IMR-90 (cell line): ENCODE measurements at regions not wholly inside any gene's neighbourhood (a gene's known extent, or its start where the extent isn't known, plus 50 kb on each side); places are given as distances from the start of the nearest gene placed in this dataset.

ENCODE experiments used
- ATAC-seq: fragments of 200-7000 bp; cut with Tn5 transposase; 2 replicates; pipeline ENCODE4 v1.9.1; 2020; ENCODE audit warnings: low read depth, mild to moderate bottlenecking, moderate library complexity
- BruUV-seq: library from RNA; stranded (reverse); fragments of 400-500 nt; replicated peaks from 2 replicates; lab custom pipeline; 2021; lab: Mats Ljungman, UMichigan
- CTCF ChIA-PET: fragments of 300-600 bp; formaldehyde crosslinking; extraction: SDS; loops from one replicate; lab custom pipeline; 2021; ENCODE audit warnings: antibody characterized with exemption; lab: Yijun Ruan, JAX
- POLR2A ChIA-PET: fragments of 300-600 bp; sonication (Branson Sonifier 250); formaldehyde crosslinking; loops from one replicate; lab custom pipeline; 2022; ENCODE audit warnings: antibody characterized with exemption; ENCODE audit not compliant: unreplicated experiment; lab: Charles Lee
- DNase-seq: peaks from one replicate; pipeline ENCODE4 v3.0.0; 2013
- H2AFZ ChIP-seq: replicated peaks from 2 replicates; pipeline ENCODE3; 2013; ENCODE audit warnings: low read length, mild to moderate bottlenecking; ENCODE audit not compliant: poor library complexity
- H2AK5ac ChIP-seq: 2 replicates; pipeline ENCODE4 v1.6.1; 2013; ENCODE audit warnings: low read depth, low read length, inconsistent platforms
- H2AK9ac ChIP-seq: replicated peaks from 2 replicates; pipeline ENCODE3; 2013; ENCODE audit warnings: mild to moderate bottlenecking, low read depth, low read length, moderate library complexity; ENCODE audit not compliant: poor library complexity
- H2BK120ac ChIP-seq: 2 replicates; pipeline ENCODE4 v1.6.1; 2013; ENCODE audit warnings: low read depth, low read length, inconsistent platforms
- H2BK15ac ChIP-seq: 3 replicates; pipeline ENCODE4 v1.6.1; 2013; ENCODE audit warnings: low read depth, low read length, inconsistent platforms
- H2BK20ac ChIP-seq: 2 replicates; pipeline ENCODE4 v1.6.1; 2013; ENCODE audit warnings: low read depth, mild to moderate bottlenecking, inconsistent platforms, low read length, moderate library complexity
- H2BK5ac ChIP-seq: 2 replicates; pipeline ENCODE4 v1.6.1; 2013; ENCODE audit warnings: mild to moderate bottlenecking, low read depth, low read length, inconsistent platforms; ENCODE audit not compliant: poor library complexity, severe bottlenecking
- H3K14ac ChIP-seq: replicated peaks from 2 replicates; pipeline ENCODE4 v1.6.1; 2013; ENCODE audit warnings: low read depth, low read length, inconsistent platforms
- H3K18ac ChIP-seq: 2 replicates; pipeline ENCODE4 v1.6.1; 2013; ENCODE audit warnings: low read depth, low read length, control low read depth
- H3K23ac ChIP-seq: 2 replicates; pipeline ENCODE4 v1.6.1; 2013; ENCODE audit warnings: low read depth, low read length, inconsistent platforms
- H3K27ac ChIP-seq: 2 replicates; pipeline ENCODE4 v1.5.1; 2013; ENCODE audit warnings: mild to moderate bottlenecking, control low read depth, low read length; ENCODE audit not compliant: insufficient read depth
- H3K27me3 ChIP-seq: 2 replicates; pipeline ENCODE4 v1.6.1; 2013; ENCODE audit warnings: low read length; ENCODE audit not compliant: control insufficient read depth, insufficient read depth
- H3K36me3 ChIP-seq: 2 replicates; pipeline ENCODE4 v1.6.1; 2013; ENCODE audit warnings: low read length, mixed read lengths; ENCODE audit not compliant: control insufficient read depth, insufficient read depth
- H3K4ac ChIP-seq: 2 replicates; pipeline ENCODE4 v1.6.1; 2013; ENCODE audit warnings: low read depth, low read length, inconsistent platforms
- H3K4me1 ChIP-seq: 2 replicates; pipeline ENCODE4 v1.6.1; 2013; ENCODE audit warnings: low read length, mixed read lengths; ENCODE audit not compliant: control insufficient read depth, insufficient read depth
- H3K4me2 ChIP-seq: 2 replicates; pipeline ENCODE4 v1.6.1; 2013; ENCODE audit warnings: low read depth, mild to moderate bottlenecking, control low read depth, low read length, moderate library complexity
- H3K4me3 ChIP-seq: 2 replicates; pipeline ENCODE4 v1.5.1; 2013; ENCODE audit warnings: low read depth, mild to moderate bottlenecking, control low read depth, low read length, moderate library complexity; ENCODE audit not compliant: insufficient read depth
- H3K56ac ChIP-seq: 2 replicates; pipeline ENCODE4 v1.6.1; 2013; ENCODE audit warnings: low read length, inconsistent platforms; ENCODE audit not compliant: insufficient read depth; ENCODE audit errors: extremely low read depth
- H3K79me1 ChIP-seq, 2 experiments: 2 replicates each; pipeline ENCODE4 v1.6.1; 2013; ENCODE audit warnings: low read length in 2 of 2, inconsistent platforms in 1 of 2, low read depth in 1 of 2
- H3K9ac ChIP-seq: 2 replicates; pipeline ENCODE4 v1.6.1; 2013; ENCODE audit warnings: low read depth, low read length, control low read depth
- H3K9me1 ChIP-seq: 2 replicates; pipeline ENCODE4 v1.6.1; 2013; ENCODE audit warnings: low read length, inconsistent platforms; ENCODE audit not compliant: insufficient read depth
- H3K9me3 ChIP-seq: 2 replicates; pipeline ENCODE4 v1.6.1; 2013; ENCODE audit warnings: low read length; ENCODE audit not compliant: control insufficient read depth, insufficient read depth
- H4K20me1 ChIP-seq: 2 replicates; pipeline ENCODE4 v1.6.1; 2013; ENCODE audit warnings: low read length, inconsistent platforms; ENCODE audit not compliant: insufficient read depth
- H4K5ac ChIP-seq: 2 replicates; pipeline ENCODE4 v1.6.1; 2013; ENCODE audit warnings: mild to moderate bottlenecking, low read depth, low read length, control low read depth
- H4K8ac ChIP-seq, 2 experiments: 2 replicates each; pipeline ENCODE4 v1.6.1; 2013; ENCODE audit warnings: low read depth in 2 of 2, low read length in 2 of 2, control low read depth in 1 of 2, inconsistent platforms in 1 of 2
- H4K91ac ChIP-seq: 2 replicates; pipeline ENCODE4 v1.6.1; 2013; ENCODE audit warnings: low read depth, low read length, inconsistent platforms; ENCODE audit not compliant: insufficient read depth
- BHLHE40 ChIP-seq: fragments of 150-350 bp; IDR thresholded peaks from 2 replicates; pipeline ENCODE4 v1.6.1; 2016; ENCODE audit warnings: mild to moderate bottlenecking, low read depth, low read length
- CEBPB ChIP-seq: IDR thresholded peaks from 2 replicates; pipeline ENCODE4 v1.6.1; 2012; ENCODE audit warnings: low read depth, low read length, improper control_type of control experiment
- CHD1 ChIP-seq: IDR thresholded peaks from 2 replicates; pipeline ENCODE4 v1.6.1; 2012; ENCODE audit warnings: low read depth, low read length, improper control_type of control experiment
- FOS ChIP-seq: fragments of 150-350 bp; IDR thresholded peaks from 2 replicates; pipeline ENCODE4 v1.6.1; 2016; ENCODE audit warnings: low read depth, low read length
- MAFK ChIP-seq: IDR thresholded peaks from 2 replicates; pipeline ENCODE4 v1.6.1; 2012; ENCODE audit warnings: low read depth, low read length, improper control_type of control experiment
- MAZ ChIP-seq: IDR thresholded peaks from 2 replicates; pipeline ENCODE4 v1.6.1; 2012; ENCODE audit warnings: low read depth, mild to moderate bottlenecking, low read length, improper control_type of control experiment, moderate library complexity, borderline replicate concordance
- MXI1 ChIP-seq: IDR thresholded peaks from 2 replicates; pipeline ENCODE4 v1.6.1; 2012; ENCODE audit warnings: low read depth, mild to moderate bottlenecking, low read length, moderate library complexity, borderline replicate concordance
- NFE2L2 ChIP-seq: fragments of 150-350 bp; IDR thresholded peaks from 2 replicates; pipeline ENCODE4 v1.6.1; 2016; ENCODE audit warnings: low read depth, mild to moderate bottlenecking, low read length
- POLR2A ChIP-seq: IDR thresholded peaks from 2 replicates; pipeline ENCODE4 v1.6.1; 2012; ENCODE audit warnings: mild to moderate bottlenecking, low read depth, low read length
- RCOR1 ChIP-seq: IDR thresholded peaks from 2 replicates; pipeline ENCODE4 v1.6.1; 2012; ENCODE audit warnings: mild to moderate bottlenecking, low read length, improper control_type of control experiment; ENCODE audit not compliant: insufficient replicate concordance
- SMC3 ChIP-seq: fragments of 150-350 bp; IDR thresholded peaks from 2 replicates; pipeline ENCODE4 v1.6.1; 2016; ENCODE audit warnings: low read depth, mild to moderate bottlenecking, antibody characterized with exemption, low read length, moderate library complexity
- WGBS, 2 experiments: methylation state at CpG; one replicate each; pipeline versions ENCODE4 v1.1.5 to v1.1.7; 2013; ENCODE audit warnings: missing lambda C conversion rate in 2 of 2; ENCODE audit not compliant: insufficient read length in 1 of 2; ENCODE audit errors: extremely low coverage in 2 of 2; 5-methylcytosine and 5-hydroxymethylcytosine counted together
- dilution Hi-C: fragments of 300-500 bp; cut with HindIII; formaldehyde crosslinking; loops from one replicate; pipeline ENCODE4 v1.14.3; 2018; ENCODE audit warnings: low sequenced_read_pairs; ENCODE audit not compliant: unreplicated experiment
- in situ Hi-C: fragments of 300-500 bp; cut with MboI; formaldehyde crosslinking; loops from 3 replicates; pipeline ENCODE4 v1.14.3; 2019; ENCODE audit warnings: low sequenced_read_pairs, inconsistent platforms, mixed read lengths
- intact Hi-C: fragments of 100-400 bp; cut with micrococcal nuclease; formaldehyde crosslinking; loops from 2 replicates; pipeline ENCODE4 v1.10.0; 2022
- TF ChIP-seq, protein P1 (sequence below): fragments of 150-350 bp; IDR thresholded peaks from 2 replicates; pipeline ENCODE4 v1.6.1; 2017; ENCODE audit warnings: mild to moderate bottlenecking, antibody characterized with exemption, low read length, low read depth
- TF ChIP-seq, protein P2 (sequence below): conservative IDR thresholded peaks from 2 replicates; pipeline ENCODE4 v1.5.1; 2012; ENCODE audit warnings: mild to moderate bottlenecking, low read depth, low read length, improper control_type of control experiment

- no CpG with 5 or more reads among the region's 1 CpG for WGBS, 2 experiments
- Histone ChIP-seq H3K36me3 (no peaks in the 10 kb centered on the region), H4K8ac (no peak overlapping the region), H3K4me1 (no peaks in the 10 kb centered on the region), H3K14ac (no peak overlapping the region), H3K18ac (no peak overlapping the region), H3K23ac (no peak overlapping the region), H2BK5ac (no peak overlapping the region), H3K4me2 (no peak overlapping the region), H4K5ac (no peak overlapping the region), H3K79me1 (no peaks in the 10 kb centered on the region), H4K91ac (no peak overlapping the region), H3K9ac (no peak overlapping the region), H2BK120ac (no peak overlapping the region), H2AK5ac (no peak overlapping the region), H3K4ac (no peak overlapping the region), H3K27ac (no peak overlapping the region), H2AFZ (no peak overlapping the region), H2AK9ac (no peak overlapping the region), H3K56ac (no peak overlapping the region), H2BK20ac (no peak overlapping the region), H2BK15ac (no peak overlapping the region), H3K9me3 (peaks cover 2% of the 10 kb centered on the region; the same call in 1 of the 2 replicates), H3K27me3 (no peaks in the 10 kb centered on the region), H3K4me3 (no peak overlapping the region), H4K20me1 (no peaks in the 10 kb centered on the region), H3K9me1 (no peaks in the 10 kb centered on the region)
- no peak for DNase-seq
- dilution Hi-C loops, result no loop called here
- POLR2A ChIA-PET, result no interaction called here
- intact Hi-C loops, result no loop called here
- BruUV-seq, result no TSS peak
- no peak for ATAC-seq
- CTCF ChIA-PET, result no interaction called here
- in situ Hi-C loops, result no loop called here
- no peak for TF ChIP-seq MAZ
- TF ChIP-seq CHD1, result no peak
- TF ChIP-seq FOS, result no peak
- no peak for TF ChIP-seq MXI1
- TF ChIP-seq, protein P1, sequence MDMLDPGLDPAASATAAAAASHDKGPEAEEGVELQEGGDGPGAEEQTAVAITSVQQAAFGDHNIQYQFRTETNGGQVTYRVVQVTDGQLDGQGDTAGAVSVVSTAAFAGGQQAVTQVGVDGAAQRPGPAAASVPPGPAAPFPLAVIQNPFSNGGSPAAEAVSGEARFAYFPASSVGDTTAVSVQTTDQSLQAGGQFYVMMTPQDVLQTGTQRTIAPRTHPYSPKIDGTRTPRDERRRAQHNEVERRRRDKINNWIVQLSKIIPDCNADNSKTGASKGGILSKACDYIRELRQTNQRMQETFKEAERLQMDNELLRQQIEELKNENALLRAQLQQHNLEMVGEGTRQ, result no peak
- TF ChIP-seq RCOR1, result no peak
- no peak for TF ChIP-seq CEBPB
- TF ChIP-seq, protein P2, sequence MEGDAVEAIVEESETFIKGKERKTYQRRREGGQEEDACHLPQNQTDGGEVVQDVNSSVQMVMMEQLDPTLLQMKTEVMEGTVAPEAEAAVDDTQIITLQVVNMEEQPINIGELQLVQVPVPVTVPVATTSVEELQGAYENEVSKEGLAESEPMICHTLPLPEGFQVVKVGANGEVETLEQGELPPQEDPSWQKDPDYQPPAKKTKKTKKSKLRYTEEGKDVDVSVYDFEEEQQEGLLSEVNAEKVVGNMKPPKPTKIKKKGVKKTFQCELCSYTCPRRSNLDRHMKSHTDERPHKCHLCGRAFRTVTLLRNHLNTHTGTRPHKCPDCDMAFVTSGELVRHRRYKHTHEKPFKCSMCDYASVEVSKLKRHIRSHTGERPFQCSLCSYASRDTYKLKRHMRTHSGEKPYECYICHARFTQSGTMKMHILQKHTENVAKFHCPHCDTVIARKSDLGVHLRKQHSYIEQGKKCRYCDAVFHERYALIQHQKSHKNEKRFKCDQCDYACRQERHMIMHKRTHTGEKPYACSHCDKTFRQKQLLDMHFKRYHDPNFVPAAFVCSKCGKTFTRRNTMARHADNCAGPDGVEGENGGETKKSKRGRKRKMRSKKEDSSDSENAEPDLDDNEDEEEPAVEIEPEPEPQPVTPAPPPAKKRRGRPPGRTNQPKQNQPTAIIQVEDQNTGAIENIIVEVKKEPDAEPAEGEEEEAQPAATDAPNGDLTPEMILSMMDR, result no peak
- no peak for TF ChIP-seq BHLHE40
- no peak for TF ChIP-seq NFE2L2
- TF ChIP-seq SMC3, result no peak
- TF ChIP-seq POLR2A, result no peak
- TF ChIP-seq MAFK, result no peak
Observed at GRCh38 chr12:61781021-61781581, 479.1 kb upstream of the USP15 start.
